Mucosa of rectum (tissue), 2 donors: ENCODE measurements at regions not wholly inside any gene's neighbourhood (a gene's known extent, or its start where the extent isn't known, plus 50 kb on each side); places are given as distances from the start of the nearest gene placed in this dataset.

Source experiments
- H3K27ac ChIP-seq, 2 donors: one replicate each; pipeline ENCODE4 v1.7.0; 2013; ENCODE audit warnings: inconsistent platforms in 2 of 2, low read depth in 2 of 2, low read length in 2 of 2
- H3K27me3 ChIP-seq, 2 donors: one replicate each; pipeline ENCODE4 v1.7.0; 2013; ENCODE audit warnings: low read length in 2 of 2; ENCODE audit not compliant: control insufficient read depth in 2 of 2, insufficient read depth in 2 of 2
- H3K36me3 ChIP-seq, 2 donors: one replicate each; pipeline ENCODE4 v1.7.0; 2013; ENCODE audit warnings: low read length in 2 of 2; ENCODE audit not compliant: control insufficient read depth in 2 of 2, insufficient read depth in 2 of 2
- H3K4me1 ChIP-seq, 2 donors: one replicate each; pipeline ENCODE4 v1.7.0; 2013; ENCODE audit warnings: low read length in 2 of 2, mild to moderate bottlenecking in 1 of 2; ENCODE audit not compliant: control insufficient read depth in 2 of 2, insufficient read depth in 2 of 2
- H3K4me3 ChIP-seq, 2 donors: one replicate each; pipeline ENCODE4 v1.7.0; 2013; ENCODE audit warnings: low read length in 2 of 2
- H3K9ac ChIP-seq, 2 donors: one replicate each; pipeline ENCODE4 v1.7.0; 2013; ENCODE audit warnings: low read length in 2 of 2, low read depth in 1 of 2, mild to moderate bottlenecking in 1 of 2
- H3K9me3 ChIP-seq, 2 donors: one replicate each; pipeline ENCODE4 v1.7.0; 2013; ENCODE audit warnings: low read length in 2 of 2; ENCODE audit not compliant: control insufficient read depth in 2 of 2
- donor health status: healthy.
- donor health status: Normal muscosa, but diverticular disease.

DNA sequence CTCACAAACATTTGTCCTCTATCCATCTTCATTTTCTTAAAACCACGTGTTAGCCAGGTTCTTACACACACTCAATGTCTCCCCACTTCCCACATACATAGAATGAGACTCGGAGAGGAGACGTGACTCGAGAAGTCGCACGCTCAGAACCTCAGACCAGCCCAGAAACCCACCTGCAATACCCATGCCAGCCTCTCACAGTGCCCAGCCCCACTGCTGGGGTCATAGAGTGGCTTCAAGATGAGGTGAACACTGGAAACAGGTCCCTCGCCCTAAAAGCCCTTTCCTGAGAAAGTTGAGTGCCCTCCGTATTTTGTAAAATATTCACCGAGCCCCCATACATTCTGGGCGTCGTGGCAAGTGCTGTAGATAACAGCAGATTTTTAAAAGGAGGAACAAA lies 487.4 kb downstream of the EIPR1 start:
- H3K9me3 ChIP-seq = no peaks in the 10 kb centered on the region
- H3K36me3 ChIP-seq = no peaks in the 10 kb centered on the region
- H3K4me3 ChIP-seq = no peak overlapping the region
- no peaks in the 10 kb centered on the region for H3K4me1 ChIP-seq
- H3K27me3 ChIP-seq = no peaks in the 10 kb centered on the region
- no peak overlapping the region for H3K9ac ChIP-seq
- no peak overlapping the region for H3K27ac ChIP-seq

DNA sequence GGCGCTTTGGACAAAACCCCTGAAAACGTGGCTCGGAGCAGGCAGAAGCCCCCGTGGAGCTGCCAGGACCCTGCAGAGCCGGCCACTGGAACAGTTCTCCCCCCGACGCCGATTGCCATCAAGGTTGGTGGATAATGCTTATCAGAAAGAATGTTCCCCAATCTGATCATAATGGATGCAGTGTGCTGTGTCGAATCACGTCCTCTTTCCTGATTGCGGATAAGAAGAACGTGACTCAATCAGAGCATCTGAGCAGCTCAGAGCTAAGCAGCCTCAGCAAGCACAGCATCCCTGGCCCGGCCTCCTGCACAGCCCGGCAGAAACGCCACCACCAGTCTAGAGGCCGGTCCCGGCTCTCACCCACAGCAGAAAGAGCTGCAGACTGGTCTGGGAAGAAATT lies 488.0 kb downstream of the EIPR1 start:
- Histone ChIP-seq H3K4me3 (no peak overlapping the region), H3K27ac (no peak overlapping the region), H3K9me3 (no peaks in the 10 kb centered on the region), H3K27me3 (no peaks in the 10 kb centered on the region), H3K9ac (no peak overlapping the region), H3K4me1 (no peaks in the 10 kb centered on the region), H3K36me3 (no peaks in the 10 kb centered on the region)

GRCh38 chr2:2889141-2889540 lies 488.5 kb downstream of the EIPR1 start:
- no peak overlapping the region for H3K27ac ChIP-seq
- no peak overlapping the region for H3K9ac ChIP-seq
- H3K9me3 ChIP-seq = no peaks in the 10 kb centered on the region
- H3K27me3 ChIP-seq = no peaks in the 10 kb centered on the region
- H3K4me1 ChIP-seq = no peaks in the 10 kb centered on the region
- H3K36me3 ChIP-seq = no peaks in the 10 kb centered on the region
- H3K4me3 ChIP-seq = no peak overlapping the region

DNA sequence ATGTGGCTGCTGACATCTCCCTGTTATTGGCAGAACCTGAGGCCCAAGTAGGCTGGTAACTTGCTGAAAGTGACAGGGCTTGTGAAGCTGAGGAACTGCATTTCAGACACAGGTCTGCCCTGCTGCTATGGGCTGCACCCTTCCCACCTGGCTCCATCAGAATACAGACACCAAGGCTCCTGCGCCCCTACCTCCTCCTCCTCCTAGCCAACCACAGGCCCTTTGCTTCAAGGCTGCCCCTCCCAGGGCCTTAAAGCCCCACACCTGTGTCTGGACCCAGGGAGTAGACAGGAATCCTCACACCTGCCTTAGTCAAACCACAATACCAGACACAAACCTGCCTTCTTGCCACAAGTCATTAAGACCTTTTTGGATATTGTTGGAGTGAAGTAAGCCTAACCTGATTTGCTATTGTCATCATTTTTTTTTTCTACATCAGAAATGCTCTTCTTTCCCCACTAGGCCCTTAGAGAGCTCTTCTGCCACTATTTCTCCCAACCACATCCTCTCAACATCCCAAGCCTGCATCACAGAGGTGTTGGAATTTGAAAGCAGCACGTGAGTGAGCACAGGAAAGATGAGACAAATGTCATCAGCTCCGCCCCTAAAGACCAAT lies 489.7 kb downstream of the EIPR1 start:
- H3K27me3 ChIP-seq = no peaks in the 10 kb centered on the region
- no peak overlapping the region for H3K27ac ChIP-seq
- H3K36me3 ChIP-seq = no peaks in the 10 kb centered on the region
- no peak overlapping the region for H3K9ac ChIP-seq
- no peaks in the 10 kb centered on the region for H3K9me3 ChIP-seq
- H3K4me3 ChIP-seq = no peak overlapping the region
- no peaks in the 10 kb centered on the region for H3K4me1 ChIP-seq

- H3K4me3 ChIP-seq = no peak overlapping the region
- H3K36me3 ChIP-seq = no peaks in the 10 kb centered on the region
- H3K27ac ChIP-seq = no peak overlapping the region
- no peak overlapping the region for H3K9ac ChIP-seq
- H3K27me3 ChIP-seq = no peaks in the 10 kb centered on the region
- H3K9me3 ChIP-seq = peaks cover 0 to 2% of the 10 kb centered on the region in 2 donors
- H3K4me1 ChIP-seq = no peaks in the 10 kb centered on the region
These were observed 490.7 kb downstream of the EIPR1 start for GRCh38 chr2:2886922-2887321.

GRCh38 chr2:2881499-2881898 lies 496.1 kb downstream of the EIPR1 start:
- no peaks in the 10 kb centered on the region for H3K36me3 ChIP-seq
- no peak overlapping the region for H3K9ac ChIP-seq
- no peak overlapping the region for H3K4me3 ChIP-seq
- no peak overlapping the region for H3K27ac ChIP-seq
- no peaks in the 10 kb centered on the region for H3K4me1 ChIP-seq
- H3K27me3 ChIP-seq = no peaks in the 10 kb centered on the region
- H3K9me3 ChIP-seq = peaks cover 0 to 2% of the 10 kb centered on the region in 2 donors

DNA sequence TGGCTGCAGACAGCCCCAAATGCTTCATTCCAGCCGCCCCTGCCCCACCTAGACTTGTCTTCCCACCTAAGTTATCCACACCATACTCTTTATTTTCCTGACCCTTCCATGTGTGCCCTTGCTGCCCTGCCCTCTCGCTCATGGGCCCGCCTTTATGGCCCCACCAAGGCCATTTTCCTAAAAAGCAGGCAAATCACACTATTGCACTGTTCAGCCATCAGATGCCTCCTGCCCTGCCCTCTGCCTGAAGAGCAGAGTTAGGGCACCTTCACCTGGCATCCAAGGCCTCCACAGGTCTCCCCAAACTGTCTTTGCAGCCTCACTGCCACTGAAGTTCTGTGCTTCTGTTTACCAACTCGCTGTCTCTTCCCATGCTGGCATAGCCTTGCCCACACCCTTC lies 496.7 kb downstream of the EIPR1 start:
- no peaks in the 10 kb centered on the region for H3K36me3 ChIP-seq
- H3K27ac ChIP-seq = no peak overlapping the region

DNA sequence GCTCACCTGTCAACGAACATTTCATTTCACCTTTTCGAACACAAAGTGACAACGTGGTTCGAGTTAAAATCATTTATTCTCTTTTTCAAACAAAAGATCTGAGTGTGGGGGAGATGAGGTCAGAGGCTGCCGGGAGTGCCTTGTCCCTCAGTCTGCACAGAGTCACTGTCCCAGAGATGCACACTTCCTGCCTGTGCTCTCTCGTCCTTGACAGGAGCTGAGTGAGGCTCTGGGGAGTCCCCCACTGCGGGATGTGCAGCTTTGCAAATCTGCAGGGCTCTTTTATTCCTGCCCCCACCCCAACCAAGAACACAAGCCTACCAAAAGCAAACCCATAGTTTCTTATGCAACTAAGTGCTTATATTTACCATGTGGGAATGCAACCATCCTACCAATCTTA lies 497.8 kb downstream of the EIPR1 start:
- no peak overlapping the region for H3K9ac ChIP-seq
- H3K36me3 ChIP-seq = no peaks in the 10 kb centered on the region
- no peaks in the 10 kb centered on the region for H3K4me1 ChIP-seq
- peaks cover 0 to 5% of the 10 kb centered on the region in 2 donors for H3K9me3 ChIP-seq
- no peak overlapping the region for H3K4me3 ChIP-seq
- no peak overlapping the region for H3K27ac ChIP-seq
- no peaks in the 10 kb centered on the region for H3K27me3 ChIP-seq

More for the DNA sequence above, 496.7 kb downstream of the EIPR1 start:
- H3K4me3 ChIP-seq = no peak overlapping the region
- H3K9ac ChIP-seq = no peak overlapping the region
- peaks cover 0 to 2% of the 10 kb centered on the region in 2 donors for H3K9me3 ChIP-seq
- no peaks in the 10 kb centered on the region for H3K27me3 ChIP-seq
- H3K4me1 ChIP-seq = no peaks in the 10 kb centered on the region

DNA sequence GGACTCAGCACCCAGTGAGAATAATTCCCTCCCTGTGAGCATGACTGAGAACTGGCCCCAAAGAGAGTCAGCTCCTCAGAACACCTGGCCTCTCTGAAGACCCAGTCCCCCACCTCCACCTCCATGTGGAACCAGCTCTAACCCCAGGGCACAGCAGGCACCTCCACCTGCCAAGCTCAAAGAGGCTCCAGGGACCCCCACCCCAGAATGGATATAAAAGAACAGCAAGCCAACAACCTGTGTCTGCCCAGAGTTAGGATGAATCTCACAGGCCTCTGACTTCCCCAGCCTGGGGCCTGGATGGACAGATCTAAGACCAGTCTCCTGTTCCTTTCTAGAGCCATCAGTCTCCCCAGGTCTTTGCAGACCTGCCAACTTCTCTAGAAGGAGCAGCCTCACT lies 498.5 kb downstream of the EIPR1 start:
- Histone ChIP-seq H3K36me3 (no peaks in the 10 kb centered on the region), H3K27me3 (no peaks in the 10 kb centered on the region), H3K4me3 (no peak overlapping the region), H3K27ac (no peak overlapping the region), H3K9me3 (peaks cover 0 to 5% of the 10 kb centered on the region in 2 donors), H3K4me1 (no peaks in the 10 kb centered on the region), H3K9ac (no peak overlapping the region)

DNA sequence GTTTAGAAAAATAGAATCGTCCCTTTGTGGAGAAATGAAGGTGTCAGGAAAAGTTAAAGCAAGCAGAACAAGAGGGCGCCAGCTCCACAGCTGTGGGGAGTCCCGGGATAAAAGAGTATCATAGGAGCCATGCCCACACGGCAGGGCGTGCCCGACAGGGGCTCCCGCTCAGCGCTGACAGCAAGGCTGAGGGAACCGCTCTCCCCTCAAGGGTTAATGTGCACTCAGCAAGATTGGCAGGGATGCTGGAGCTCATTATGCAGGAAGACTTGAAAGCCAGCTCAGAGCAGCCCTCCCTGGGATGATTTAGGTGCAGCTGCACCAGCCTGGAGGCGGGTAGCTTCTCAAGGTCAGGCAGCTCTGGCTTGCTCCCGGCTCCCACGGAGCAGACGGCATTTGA lies 500.2 kb downstream of the EIPR1 start:
- no peaks in the 10 kb centered on the region for H3K4me1 ChIP-seq
- H3K27me3 ChIP-seq = no peaks in the 10 kb centered on the region
- H3K36me3 ChIP-seq = no peaks in the 10 kb centered on the region
- no peak overlapping the region for H3K27ac ChIP-seq
- no peak overlapping the region for H3K9ac ChIP-seq
- H3K9me3 ChIP-seq = peaks cover 0 to 5% of the 10 kb centered on the region in 2 donors
- no peak overlapping the region for H3K4me3 ChIP-seq
